Adipocyte (in vitro differentiated cells): ENCODE measurements at regions not wholly inside any gene's neighbourhood (a gene's known extent, or its start where the extent isn't known, plus 50 kb on each side); places are given as distances from the start of the nearest gene placed in this dataset.
A peak's percentile ranks its signal among the peaks of the same experiment; 100 is the strongest.

Experiments
- DNase-seq: peaks from one replicate; pipeline ENCODE4 v3.0.0-alpha.2; 2015; ENCODE audit warnings: low read depth
- H3K27me3 ChIP-seq: replicated peaks from 2 replicates; pipeline ENCODE4 v1.7.0; 2013; ENCODE audit warnings: mild to moderate bottlenecking, low read length, moderate library complexity; ENCODE audit not compliant: control insufficient read depth, insufficient read depth
- H3K36me3 ChIP-seq: 2 replicates; pipeline ENCODE4 v1.7.0; 2013; ENCODE audit warnings: low read length, mild to moderate bottlenecking, moderate library complexity; ENCODE audit not compliant: control insufficient read depth, insufficient read depth, severe bottlenecking
- H3K4me1 ChIP-seq: 2 replicates; pipeline ENCODE4 v1.7.0; 2013; ENCODE audit warnings: mild to moderate bottlenecking, low read length, moderate library complexity; ENCODE audit not compliant: control insufficient read depth, insufficient read depth
- H3K4me3 ChIP-seq: 2 replicates; pipeline ENCODE4 v1.7.0; 2013; ENCODE audit warnings: mild to moderate bottlenecking, low read length, moderate library complexity
- H3K9ac ChIP-seq: 2 replicates; pipeline ENCODE4 v1.7.0; 2013; ENCODE audit warnings: mild to moderate bottlenecking, low read length, moderate library complexity
- H3K9me3 ChIP-seq: 2 replicates; pipeline ENCODE4 v1.7.0; 2013; ENCODE audit warnings: mild to moderate bottlenecking, low read length, moderate library complexity; ENCODE audit not compliant: control insufficient read depth

GRCh38 chr20:56859801-56860261 is 230.7 kb downstream of the TFAP2C start:
- H3K4me1 ChIP-seq, result peaks cover 9% of the 10 kb centered on the region
- H3K36me3 ChIP-seq, result no peaks in the 10 kb centered on the region
- H3K9me3 ChIP-seq, result no peaks in the 10 kb centered on the region
- no peak overlapping the region for H3K4me3 ChIP-seq
- H3K9ac ChIP-seq, result no peak overlapping the region
- H3K27me3 ChIP-seq, result peaks cover 69% of the 10 kb centered on the region
- DNase-seq, result peak; percentile 58

GRCh38 chr20:56860413-56860812 is 231.3 kb downstream of the TFAP2C start:
- DNase-seq, result peak; percentile 80
- H3K4me3 ChIP-seq, result no peak overlapping the region
- no peaks in the 10 kb centered on the region for H3K36me3 ChIP-seq

GRCh38 chr20:56861590-56861989 is 232.5 kb downstream of the TFAP2C start:
- Histone ChIP-seq H3K9me3 (no peaks in the 10 kb centered on the region), H3K4me3 (no peak overlapping the region), H3K9ac (no peak overlapping the region), H3K4me1 (peaks cover 7% of the 10 kb centered on the region), H3K36me3 (no peaks in the 10 kb centered on the region), H3K27me3 (peaks cover 70% of the 10 kb centered on the region)
- no peak for DNase-seq

More at GRCh38 chr20:56860413-56860812, 231.3 kb downstream of the TFAP2C start:
- no peak overlapping the region for H3K9ac ChIP-seq
- H3K4me1 ChIP-seq, result peaks cover 9% of the 10 kb centered on the region
- no peaks in the 10 kb centered on the region for H3K9me3 ChIP-seq
- H3K27me3 ChIP-seq, result peaks cover 71% of the 10 kb centered on the region

- H3K36me3 ChIP-seq, result no peaks in the 10 kb centered on the region
- H3K27me3 ChIP-seq, result peaks cover 77% of the 10 kb centered on the region
Observed at GRCh38 chr20:56865055-56865454, 235.9 kb downstream of the TFAP2C start.

GRCh38 chr20:56867128-56867527 is 238.0 kb downstream of the TFAP2C start:
- H3K36me3 ChIP-seq, result no peaks in the 10 kb centered on the region
- peaks cover 13% of the 10 kb centered on the region for H3K9me3 ChIP-seq
- no peak overlapping the region for H3K4me3 ChIP-seq
- H3K27me3 ChIP-seq, result peaks cover 80% of the 10 kb centered on the region
- H3K9ac ChIP-seq, result no peak overlapping the region
- no peak for DNase-seq
- H3K4me1 ChIP-seq, result no peaks in the 10 kb centered on the region

More at GRCh38 chr20:56865055-56865454, 235.9 kb downstream of the TFAP2C start:
- Histone ChIP-seq H3K4me3 (no peak overlapping the region), H3K4me1 (peaks cover 7% of the 10 kb centered on the region), H3K9ac (no peak overlapping the region), H3K9me3 (peaks cover 13% of the 10 kb centered on the region)
- DNase-seq, result no peak

GRCh38 chr20:56868746-56869145 is 239.6 kb downstream of the TFAP2C start:
- no peak for DNase-seq
- H3K9me3 ChIP-seq, result peaks cover 13% of the 10 kb centered on the region
- peaks cover 76% of the 10 kb centered on the region for H3K27me3 ChIP-seq
- no peak overlapping the region for H3K9ac ChIP-seq
- H3K4me3 ChIP-seq, result no peak overlapping the region
- no peaks in the 10 kb centered on the region for H3K4me1 ChIP-seq
- H3K36me3 ChIP-seq, result no peaks in the 10 kb centered on the region

- DNase-seq, result no peak
- peaks cover 62% of the 10 kb centered on the region for H3K27me3 ChIP-seq
Observed at GRCh38 chr20:56870271-56870670, 241.2 kb downstream of the TFAP2C start.

GRCh38 chr20:56871691-56872090 is 242.6 kb downstream of the TFAP2C start:
- H3K36me3 ChIP-seq, result no peaks in the 10 kb centered on the region
- H3K4me3 ChIP-seq, result no peak overlapping the region
- no peaks in the 10 kb centered on the region for H3K4me1 ChIP-seq
- H3K27me3 ChIP-seq, result peaks cover 51% of the 10 kb centered on the region
- H3K9ac ChIP-seq, result no peak overlapping the region
- H3K9me3 ChIP-seq, result peaks cover 24% of the 10 kb centered on the region
- DNase-seq, result no peak

More at GRCh38 chr20:56870271-56870670, 241.2 kb downstream of the TFAP2C start:
- Histone ChIP-seq H3K9ac (no peak overlapping the region), H3K4me1 (no peaks in the 10 kb centered on the region), H3K4me3 (no peak overlapping the region), H3K36me3 (no peaks in the 10 kb centered on the region), H3K9me3 (peaks cover 17% of the 10 kb centered on the region)

- Histone ChIP-seq H3K9ac (no peak overlapping the region), H3K4me3 (no peak overlapping the region), H3K27me3 (peaks cover 44% of the 10 kb centered on the region), H3K9me3 (peaks cover 18% of the 10 kb centered on the region), H3K36me3 (no peaks in the 10 kb centered on the region), H3K4me1 (no peaks in the 10 kb centered on the region)
- no peak for DNase-seq
Observed at GRCh38 chr20:56872620-56873458, 243.7 kb downstream of the TFAP2C start.

- H3K4me1 ChIP-seq, result no peaks in the 10 kb centered on the region
- H3K9me3 ChIP-seq, result peaks cover 11% of the 10 kb centered on the region
- no peak for DNase-seq
- H3K36me3 ChIP-seq, result no peaks in the 10 kb centered on the region
- no peak overlapping the region for H3K9ac ChIP-seq
- H3K4me3 ChIP-seq, result no peak overlapping the region
- H3K27me3 ChIP-seq, result peaks cover 40% of the 10 kb centered on the region
Observed at GRCh38 chr20:56873836-56874235, 244.7 kb downstream of the TFAP2C start.

GRCh38 chr20:56875052-56875659 is 246.1 kb downstream of the TFAP2C start:
- H3K27me3 ChIP-seq, result peaks cover 31% of the 10 kb centered on the region
- no peaks in the 10 kb centered on the region for H3K4me1 ChIP-seq
- H3K9me3 ChIP-seq, result peaks cover 11% of the 10 kb centered on the region
- H3K36me3 ChIP-seq, result no peaks in the 10 kb centered on the region
- DNase-seq, result peak; percentile 45
- H3K9ac ChIP-seq, result no peak overlapping the region
- no peak overlapping the region for H3K4me3 ChIP-seq
